ENCODE measurements at regions not wholly inside any gene's neighbourhood (a gene's known extent, or its start where the extent isn't known, plus 50 kb on each side); places are given as distances from the start of the nearest gene placed in this dataset.

GRCh38 chr1:217134857-217135568 is 411.8 kb upstream of the ESRRG start:
- DNase-seq (ENCODE audit: extremely low read depth in 1 of 4, low spot score in 3 of 4), result no peak
- Histone ChIP-seq H3K9me3 (replicated peaks; ENCODE audit: control insufficient read depth, insufficient read depth, low read depth, low read length) (no peaks in the 10 kb centered on the region), H3K4me1 (replicated peaks in 1 of 2; ENCODE audit: control insufficient read depth in 2 of 2, insufficient read depth in 2 of 2, low read length in 2 of 2) (no peaks in the 10 kb centered on the region), H3K4me3 (no peak overlapping the region), H3K36me3 (ENCODE audit: control insufficient read depth, insufficient read depth, low read length) (no peaks in the 10 kb centered on the region), H3K9ac (ENCODE audit: insufficient read depth in 1 of 2, low read depth in 2 of 2, low read length in 2 of 2) (no peak overlapping the region), H3K9me1 (ENCODE audit: control insufficient read depth, insufficient read depth, low read length) (no peaks in the 10 kb centered on the region), H3K79me2 (ENCODE audit: control insufficient read depth, insufficient read depth, low read length) (no peaks in the 10 kb centered on the region), H4K20me1 (replicated peaks; ENCODE audit: control insufficient read depth, insufficient read depth, low read length) (no peaks in the 10 kb centered on the region), H3K27me3 (ENCODE audit: control insufficient read depth in 2 of 2, insufficient read depth in 2 of 2, low read length in 2 of 2) (no peaks in the 10 kb centered on the region; a peak in 1 of 5 replicates), H3K27ac (ENCODE audit: extremely low read depth, low read depth, low read length) (no peak overlapping the region), H2AFZ (ENCODE audit: low read depth, low read length) (no peak overlapping the region), H3K4me2 (ENCODE audit: insufficient read depth, low read length) (no peak overlapping the region)
- TF ChIP-seq PHB2 (IDR thresholded peaks at IDR 0.05; ENCODE audit: low read depth) (no peak), FIP1L1 (IDR thresholded peaks at IDR 0.05; ENCODE audit: low read depth, low read length, poor library complexity, severe bottlenecking) (no peak), CBX5 (IDR thresholded peaks at IDR 0.05; ENCODE audit: borderline replicate concordance, low read depth) (no peak), KDM5B (IDR thresholded peaks at IDR 0.05; ENCODE audit: insufficient replicate concordance, low read depth, low read length) (no peak), TRIM24 (IDR thresholded peaks at IDR 0.05) (no peak), POLR2G (IDR thresholded peaks at IDR 0.05; ENCODE audit: low read depth, low read length) (no peak), ELF1 (tag; IDR thresholded peaks at IDR 0.05) (no peak), LARP7 (IDR thresholded peaks at IDR 0.05) (no peak)
- intact Hi-C loops (cut with micrococcal nuclease) (no loop called here), in situ Hi-C loops (cut with MboI) (no loop called here)
- CTCF ChIA-PET (ENCODE audit: low intra/inter-chr PET ratio), result no interaction called here
- FAIRE-seq, result no peak
- WGBS (ENCODE audit: insufficient coverage, low coverage, missing lambda C conversion rate), result 28% methylated on average over 39 of the region's 49 CpGs
- POLR2A ChIA-PET, result no interaction called here
- BruUV-seq (replicated peaks), result no TSS peak
- ATAC-seq, result no peak
